ENCODE measurements at regions not wholly inside any gene's neighbourhood (a gene's known extent, or its start where the extent isn't known, plus 50 kb on each side); places are given as distances from the start of the nearest gene placed in this dataset.

DNA sequence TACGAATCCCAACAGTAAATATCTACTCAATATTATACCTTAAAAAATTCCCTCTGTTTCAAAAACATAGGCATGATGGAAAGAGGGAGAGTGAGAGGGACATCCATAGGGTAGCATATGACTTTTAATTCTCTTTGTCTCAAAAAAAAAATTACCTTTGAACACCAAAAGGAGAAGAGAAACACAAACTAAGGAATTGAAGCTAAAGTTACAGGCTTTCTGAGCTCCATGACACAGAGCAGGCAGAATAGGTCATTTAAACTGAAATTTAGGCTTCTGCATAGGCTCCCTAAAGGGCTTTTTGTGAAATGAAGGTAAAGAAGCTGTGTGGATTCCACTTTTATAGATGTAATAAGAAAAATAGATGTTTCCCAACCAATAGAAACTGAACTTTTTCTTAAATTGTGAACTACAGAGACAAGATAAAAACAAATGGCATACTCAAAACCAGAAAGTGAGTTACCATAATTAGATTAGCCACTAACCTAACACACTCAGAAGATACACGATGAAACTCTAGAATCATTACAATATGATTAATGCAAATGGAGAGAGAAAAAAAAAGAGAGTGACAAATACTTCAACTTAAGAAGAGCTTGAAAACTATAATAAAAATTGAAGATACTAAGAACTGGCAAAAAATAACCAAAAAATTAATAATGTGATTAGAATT lies 584.6 kb downstream of the GABRG1 start:
- no peak for TF ChIP-seq CTCF (IDR thresholded peaks at IDR 0.05)
- TF ChIP-seq POLR2A (IDR thresholded peaks at IDR 0.05) = no peak
